Vagina (tissue), 2 donors: ENCODE measurements at regions not wholly inside any gene's neighbourhood (a gene's known extent, or its start where the extent isn't known, plus 50 kb on each side); places are given as distances from the start of the nearest gene placed in this dataset.

Experiments used
- DNase-seq, 2 donors: peaks; one replicate each; pipeline ENCODE4 v3.0.0-alpha.2; 2017; ENCODE audit errors: extremely low spot score in 2 of 2
- H3K27ac ChIP-seq: fragments of 200-600 bp; sonication (generic); one replicate; pipeline ENCODE4 v1.5.1; 2019
- H3K27me3 ChIP-seq: fragments of 200-600 bp; sonication (generic); one replicate; pipeline ENCODE4 v1.5.1; 2019
- H3K36me3 ChIP-seq, 2 donors: fragments of 200-600 bp; sonication (generic); one replicate each; pipeline ENCODE4 v1.5.1; 2017 to 2019
- H3K4me1 ChIP-seq: fragments of 200-600 bp; sonication (generic); one replicate; pipeline ENCODE4 v1.5.1; 2019
- H3K4me3 ChIP-seq, 2 donors: fragments of 200-600 bp; sonication (generic); 1 replicate in 1 of 2; 2 replicates in 1 of 2; pipeline ENCODE4 v1.5.1; 2016 to 2019
- H3K9me3 ChIP-seq: fragments of 200-600 bp; sonication (generic); one replicate; pipeline ENCODE4 v1.5.1; 2019
- CTCF ChIP-seq, 3 experiments: fragments of 450-650 bp in 2 of 3; fragments of 200-600 bp in 1 of 3; sonication (generic) in 1 of 3; IDR thresholded peaks; one replicate each; pipeline ENCODE4 v1.5.1; 2017 to 2019; ENCODE audit warnings: antibody characterized with exemption in 3 of 3, mild to moderate bottlenecking in 2 of 3, moderate library complexity in 2 of 3
- POLR2A ChIP-seq, 2 donors: fragments of 450-650 bp; IDR thresholded peaks; one replicate each; pipeline ENCODE4 v1.6.1; 2017; ENCODE audit warnings: antibody characterized with exemption in 2 of 2, mild to moderate bottlenecking in 2 of 2, moderate library complexity in 2 of 2
- POLR2AphosphoS5 ChIP-seq, 2 donors: sonication (generic); formaldehyde crosslinking; IDR thresholded peaks; one replicate each; pipeline ENCODE4 v1.9.0; 2017; ENCODE audit warnings: antibody characterized with exemption in 2 of 2, mild to moderate bottlenecking in 2 of 2, low read depth in 1 of 2; ENCODE audit not compliant: insufficient read depth in 1 of 2
- intact Hi-C: fragments of 100-400 bp; cut with DNase I; formaldehyde crosslinking; loops from one replicate; pipeline ENCODE4 v1.15.1; 2023

GRCh38 chr2:5937851-5938565, 245.8 kb downstream of the SOX11 start:
- H3K9me3 ChIP-seq = no peaks in the 10 kb centered on the region
- no peak for DNase-seq

GRCh38 chr2:5938566-5938896, 246.3 kb downstream of the SOX11 start:
- Histone ChIP-seq H3K36me3 (no peaks in the 10 kb centered on the region), H3K27me3 (no peaks in the 10 kb centered on the region), H3K4me3 (no peak overlapping the region), H3K27ac (no peak overlapping the region), H3K4me1 (no peaks in the 10 kb centered on the region), H3K9me3 (no peaks in the 10 kb centered on the region)
- no peak for DNase-seq
- TF ChIP-seq CTCF (IDR thresholded peaks at IDR 0.05) = no peak
- TF ChIP-seq POLR2AphosphoS5 (IDR thresholded peaks at IDR 0.05; ENCODE audit: insufficient read depth in 1 of 2, low read depth in 1 of 2) = no peak
- no peak for TF ChIP-seq POLR2A (IDR thresholded peaks at IDR 0.05)
- intact Hi-C loops = no loop called here

More at GRCh38 chr2:5937851-5938565, 245.8 kb downstream of the SOX11 start:
- intact Hi-C loops = no loop called here
- Histone ChIP-seq H3K27me3 (no peaks in the 10 kb centered on the region), H3K27ac (no peak overlapping the region), H3K36me3 (no peaks in the 10 kb centered on the region), H3K4me1 (no peaks in the 10 kb centered on the region), H3K4me3 (no peak overlapping the region)
- TF ChIP-seq POLR2A (IDR thresholded peaks at IDR 0.05) = no peak
- TF ChIP-seq POLR2AphosphoS5 (IDR thresholded peaks at IDR 0.05; ENCODE audit: insufficient read depth in 1 of 2, low read depth in 1 of 2) = no peak
- TF ChIP-seq CTCF (IDR thresholded peaks at IDR 0.05) = no peak

GRCh38 chr2:5939553-5939952, 247.4 kb downstream of the SOX11 start:
- DNase-seq = no peak
- Histone ChIP-seq H3K27me3 (no peaks in the 10 kb centered on the region), H3K4me1 (no peaks in the 10 kb centered on the region), H3K4me3 (no peak overlapping the region), H3K36me3 (no peaks in the 10 kb centered on the region), H3K9me3 (no peaks in the 10 kb centered on the region), H3K27ac (no peak overlapping the region)
- intact Hi-C loops = no loop called here
- TF ChIP-seq POLR2AphosphoS5 (IDR thresholded peaks at IDR 0.05; ENCODE audit: insufficient read depth in 1 of 2, low read depth in 1 of 2) = no peak
- TF ChIP-seq CTCF (IDR thresholded peaks at IDR 0.05) = no peak
- no peak for TF ChIP-seq POLR2A (IDR thresholded peaks at IDR 0.05)

DNA sequence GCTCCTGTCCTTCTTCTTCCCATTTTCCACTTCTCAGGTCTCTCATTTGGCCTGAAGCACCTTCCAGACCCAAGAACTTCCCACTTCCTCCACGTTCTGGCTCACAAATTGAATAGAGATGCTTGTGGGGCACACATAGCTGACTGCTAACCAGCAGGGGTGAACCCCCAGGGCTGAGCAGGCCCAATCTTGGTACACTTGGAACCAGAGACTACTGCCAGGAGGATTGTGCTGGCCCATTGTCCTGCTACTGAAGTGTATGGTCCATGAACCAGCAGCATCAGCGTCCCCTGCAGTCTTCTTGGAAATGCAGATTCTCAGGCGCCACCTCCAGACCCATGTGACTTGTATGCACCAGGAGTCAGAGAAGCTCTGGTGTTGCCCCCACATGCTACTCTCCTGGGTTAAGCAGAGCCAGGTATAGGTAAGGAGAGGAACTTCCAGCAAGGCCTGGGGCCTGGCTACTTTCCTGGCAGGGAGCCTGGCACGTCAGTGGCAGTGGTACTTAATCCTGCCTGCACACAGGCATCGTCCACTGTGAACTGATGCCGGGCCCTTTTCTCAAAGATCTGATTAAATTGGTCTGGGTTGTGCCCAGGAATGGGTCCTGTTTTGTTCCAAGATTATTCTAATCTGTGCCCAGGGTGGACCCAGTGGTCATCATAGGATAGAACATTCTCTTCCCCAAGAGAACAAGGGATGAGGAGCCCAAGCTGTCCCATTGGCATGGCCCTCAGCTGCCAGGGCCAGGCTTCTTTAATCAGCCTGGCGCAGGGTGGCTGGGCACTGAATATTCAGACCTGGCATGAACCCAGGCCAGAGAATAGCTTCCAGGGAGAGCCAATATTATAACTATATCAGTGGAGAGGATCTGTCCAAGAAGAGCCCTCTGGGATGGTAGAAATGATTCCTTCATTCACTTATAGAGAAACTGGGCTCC, 248.7 kb downstream of the SOX11 start:
- Histone ChIP-seq H3K4me3 (no peak overlapping the region), H3K4me1 (no peaks in the 10 kb centered on the region), H3K27me3 (no peaks in the 10 kb centered on the region), H3K36me3 (no peaks in the 10 kb centered on the region), H3K9me3 (no peaks in the 10 kb centered on the region), H3K27ac (no peak overlapping the region)
- intact Hi-C loops = no loop called here
- DNase-seq = no peak
- no peak for TF ChIP-seq CTCF (IDR thresholded peaks at IDR 0.05)
- TF ChIP-seq POLR2AphosphoS5 (IDR thresholded peaks at IDR 0.05; ENCODE audit: insufficient read depth in 1 of 2, low read depth in 1 of 2) = no peak
- no peak for TF ChIP-seq POLR2A (IDR thresholded peaks at IDR 0.05)

DNA sequence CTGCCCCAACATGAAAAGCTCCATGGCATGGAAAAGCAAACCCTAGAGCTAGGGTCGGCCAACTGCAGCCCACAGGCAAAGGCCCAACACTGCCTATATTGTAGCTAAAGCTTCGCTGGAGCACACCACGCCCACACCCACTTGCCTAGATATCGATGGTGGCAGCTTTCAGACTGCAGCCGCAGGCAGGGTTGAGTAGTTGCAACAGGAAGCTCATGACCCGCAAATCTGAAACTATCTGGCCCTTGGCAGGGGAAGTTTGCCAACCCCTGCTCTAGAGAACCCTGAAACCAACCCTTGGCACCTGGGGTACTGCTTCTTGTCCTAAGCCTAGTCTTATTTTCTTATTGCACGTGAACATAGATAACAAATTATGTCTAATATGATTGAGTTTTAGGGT, 250.0 kb downstream of the SOX11 start:
- no peak for TF ChIP-seq POLR2A (IDR thresholded peaks at IDR 0.05)
- TF ChIP-seq CTCF (IDR thresholded peaks at IDR 0.05) = no peak
- TF ChIP-seq POLR2AphosphoS5 (IDR thresholded peaks at IDR 0.05; ENCODE audit: insufficient read depth in 1 of 2, low read depth in 1 of 2) = no peak
- no peaks in the 10 kb centered on the region for H3K36me3 ChIP-seq

More for the DNA sequence above, 250.0 kb downstream of the SOX11 start:
- Histone ChIP-seq H3K4me3 (no peak overlapping the region), H3K27ac (no peak overlapping the region), H3K4me1 (no peaks in the 10 kb centered on the region), H3K27me3 (no peaks in the 10 kb centered on the region), H3K9me3 (no peaks in the 10 kb centered on the region)
- intact Hi-C loops = no loop called here
- no peak for DNase-seq
